ENCODE measurements at regions not wholly inside any gene's neighbourhood (a gene's known extent, or its start where the extent isn't known, plus 50 kb on each side); places are given as distances from the start of the nearest gene placed in this dataset.

DNA sequence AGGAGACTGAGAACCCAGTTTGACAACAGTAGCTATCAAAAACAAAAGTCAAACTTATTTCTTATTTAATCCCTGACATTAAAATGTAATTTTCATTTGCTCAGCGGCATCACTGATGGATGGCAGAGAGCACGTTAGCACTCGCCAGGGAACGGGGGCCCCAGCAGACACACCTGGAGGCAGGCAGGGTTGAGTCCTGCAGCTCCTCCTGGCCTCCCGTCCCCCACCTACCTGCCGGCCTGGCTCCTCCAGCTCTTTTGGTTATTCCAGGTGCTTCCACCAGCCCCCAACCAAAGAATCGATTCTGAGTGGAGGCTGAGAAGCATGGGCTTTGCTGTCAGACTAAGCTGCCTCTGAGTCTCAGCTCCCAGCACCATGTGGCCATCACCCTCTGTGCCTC lies 113.6 kb downstream of the PHETA1 start:
- FAIRE-seq (no peak), ATAC-seq (no peak), DNase-seq (ENCODE audit: low read depth, low spot score) (no peak)
- Histone ChIP-seq H3K27me3 (replicated peaks in 1 of 2; ENCODE audit: control insufficient read depth in 2 of 2, insufficient read depth in 2 of 2, low read length in 1 of 2) (no peaks in the 10 kb centered on the region), H3K27ac (ENCODE audit: control insufficient read depth, insufficient read depth) (no peak overlapping the region), H3K36me3 (ENCODE audit: control insufficient read depth in 2 of 2, insufficient read depth in 2 of 2, low read length in 1 of 2) (no peaks in the 10 kb centered on the region), H3K4me2 (ENCODE audit: control insufficient read depth, insufficient read depth) (no peak overlapping the region), H3K9ac (ENCODE audit: control insufficient read depth, insufficient read depth, low read length) (no peak overlapping the region), H2AFZ (ENCODE audit: control insufficient read depth, low read depth, low read length) (no peak overlapping the region), H3K79me2 (ENCODE audit: control insufficient read depth, insufficient read depth, low read length) (no peaks in the 10 kb centered on the region), H4K20me1 (ENCODE audit: control insufficient read depth, insufficient read depth) (no peaks in the 10 kb centered on the region), H3K4me1 (ENCODE audit: control insufficient read depth, insufficient read depth, low read length) (no peaks in the 10 kb centered on the region), H3K4me3 (no peak overlapping the region), H3K9me3 (replicated peaks; ENCODE audit: control insufficient read depth, insufficient read depth, low read length) (no peaks in the 10 kb centered on the region)
- CTCF ChIA-PET = no interaction called here
- 46% methylated on average over 7 of the region's 7 CpGs for WGBS (ENCODE audit: insufficient coverage, insufficient replicate concordance, low lambda C conversion rate, missing lambda C conversion rate)
- intact Hi-C loops (cut with micrococcal nuclease; ENCODE audit: unreplicated experiment) (no loop called here), in situ Hi-C loops (cut with MboI) (no loop called here)
- BruUV-seq (replicated peaks) = no TSS peak
- RAD21 ChIA-PET (ENCODE audit: unreplicated experiment) = interaction anchor here (0.6 kb wide), 1 partner anchor 356 kb away, joined by 3 read pairs; no protein-coding TSS in a partner anchor
- SMC1A ChIA-PET (ENCODE audit: uncharacterized antibody, unreplicated experiment) = no interaction called here
- POLR2A ChIA-PET = no interaction called here
- TF ChIP-seq MXI1 (IDR thresholded peaks at IDR 0.05; ENCODE audit: low read depth, low read length) (no peak), ZBTB40 (IDR thresholded peaks at IDR 0.05; ENCODE audit: borderline replicate concordance) (no peak), STAT1 (conservative IDR thresholded peaks at IDR 0.05) (no peak), BACH1 (IDR thresholded peaks at IDR 0.05; ENCODE audit: borderline replicate concordance) (no peak), EP300 (IDR thresholded peaks at IDR 0.05; ENCODE audit: borderline replicate concordance in 1 of 2, control insufficient read depth in 1 of 2, low read depth in 2 of 2, low read length in 2 of 2) (no peak), ZNF687 (IDR thresholded peaks at IDR 0.05) (no peak), NRF1 (conservative IDR thresholded peaks at IDR 0.05; ENCODE audit: low read depth, low read length) (no peak), CHD1 (IDR thresholded peaks at IDR 0.05; ENCODE audit: low read depth, low read length) (no peak), NKRF (conservative IDR thresholded peaks at IDR 0.05) (no peak), PAX8 (IDR thresholded peaks at IDR 0.05) (no peak), RFX5 (IDR thresholded peaks at IDR 0.05; ENCODE audit: low read depth, low read length) (no peak)
- TF ChIP-seq, protein P1, sequence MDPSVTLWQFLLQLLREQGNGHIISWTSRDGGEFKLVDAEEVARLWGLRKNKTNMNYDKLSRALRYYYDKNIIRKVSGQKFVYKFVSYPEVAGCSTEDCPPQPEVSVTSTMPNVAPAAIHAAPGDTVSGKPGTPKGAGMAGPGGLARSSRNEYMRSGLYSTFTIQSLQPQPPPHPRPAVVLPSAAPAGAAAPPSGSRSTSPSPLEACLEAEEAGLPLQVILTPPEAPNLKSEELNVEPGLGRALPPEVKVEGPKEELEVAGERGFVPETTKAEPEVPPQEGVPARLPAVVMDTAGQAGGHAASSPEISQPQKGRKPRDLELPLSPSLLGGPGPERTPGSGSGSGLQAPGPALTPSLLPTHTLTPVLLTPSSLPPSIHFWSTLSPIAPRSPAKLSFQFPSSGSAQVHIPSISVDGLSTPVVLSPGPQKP (IDR thresholded peaks at IDR 0.05; ENCODE audit: low read depth, low read length) = no peak
